Stimulated activated CD8-positive, alpha-beta memory T cell treated with anti-CD3 and anti-CD28 coated beads, Interleukin-2, amount 100 ng/mL, for 48 hours (primary cell): ENCODE measurements at regions not wholly inside any gene's neighbourhood (a gene's known extent, or its start where the extent isn't known, plus 50 kb on each side); places are given as distances from the start of the nearest gene placed in this dataset.
"Not testable (repeated sequence)": the region's sequence is repeated elsewhere in the genome, so short reads cannot be mapped to it uniquely, and the experiment has no call there.

Experiments
- DNase-seq, 2 donors: peaks; one replicate each; pipeline ENCODE4 v3.0.0-alpha.2; 2020; ENCODE audit warnings: low read depth in 2 of 2

DNA sequence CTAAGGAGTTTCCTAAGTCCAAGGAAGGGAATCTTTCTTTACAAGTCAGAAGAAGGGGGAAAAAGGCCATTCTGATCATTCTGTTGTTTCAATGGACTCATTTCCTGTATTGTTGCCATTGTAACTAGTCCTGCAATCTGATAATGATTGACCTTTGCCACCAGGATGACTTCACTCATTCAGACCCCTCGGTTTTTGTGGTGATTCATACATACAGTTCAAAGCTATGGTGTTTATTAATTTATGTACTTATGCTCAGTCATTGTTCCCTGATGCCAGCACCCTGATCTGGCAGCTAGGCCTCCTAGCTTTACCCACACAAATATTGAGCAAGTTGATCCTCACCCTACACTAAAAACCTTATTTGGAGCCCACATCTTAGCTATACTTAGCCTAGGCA lies 57.6 kb upstream of the ZNF519 start:
- DNase-seq: no peak

DNA sequence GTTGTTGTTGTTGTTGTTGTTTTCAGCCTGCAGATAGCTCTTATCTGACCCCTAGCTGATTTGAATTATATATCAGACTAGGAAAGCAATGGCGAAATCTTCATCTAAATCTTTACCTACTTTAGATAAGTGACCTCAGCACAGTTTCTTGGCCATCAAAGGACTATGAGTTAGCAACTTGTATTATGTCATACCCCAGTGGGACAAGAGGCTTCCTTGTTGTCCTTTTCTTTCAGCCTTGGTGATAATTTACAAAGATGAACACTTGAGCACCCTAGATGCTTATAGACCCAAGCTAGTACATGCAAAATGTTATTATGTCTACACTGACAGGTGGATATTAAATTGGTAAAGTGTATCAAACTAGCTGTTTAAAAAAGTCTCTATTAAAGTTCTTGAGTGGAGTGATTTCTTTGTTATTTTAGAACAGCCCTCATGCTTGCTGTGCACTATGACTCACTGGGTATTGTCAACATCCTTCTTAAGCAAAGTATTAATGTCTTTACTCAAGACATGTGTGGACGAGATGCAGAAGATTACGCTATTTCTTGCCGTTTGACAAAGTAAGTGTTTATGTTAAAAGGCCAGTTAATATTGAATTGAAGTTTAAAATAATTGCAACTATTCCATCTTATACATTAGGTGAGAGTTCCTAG lies 56.6 kb upstream of the ZNF519 start:
- DNase-seq: not testable (repeated sequence)
